LoVo (cell line): ENCODE measurements at regions not wholly inside any gene's neighbourhood (a gene's known extent, or its start where the extent isn't known, plus 50 kb on each side); places are given as distances from the start of the nearest gene placed in this dataset.
A peak's percentile ranks its signal among the peaks of the same experiment; 100 is the strongest.

ENCODE experiments used
- DNase-seq: peaks from one replicate; pipeline ENCODE4 v3.0.0-alpha.2; 2016; ENCODE audit warnings: low spot score

DNA sequence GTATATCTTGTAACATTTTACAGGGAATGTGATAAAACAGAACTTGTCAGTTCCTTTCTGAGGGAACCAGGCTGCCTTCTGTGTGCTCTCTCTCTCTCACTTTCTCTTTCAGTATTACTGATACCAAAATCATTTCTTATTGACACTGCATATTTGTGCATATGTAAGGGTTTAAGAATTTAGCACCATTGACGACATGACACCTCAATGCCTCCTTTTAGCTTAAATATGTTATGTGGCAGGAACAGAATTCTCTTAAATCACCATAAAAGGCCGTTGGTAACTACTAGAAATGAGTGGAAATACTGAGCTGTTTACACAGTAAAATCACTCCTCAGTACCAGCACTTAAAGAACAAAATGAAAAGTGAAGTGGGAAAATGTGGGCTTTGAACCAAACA lies 457.7 kb upstream of the SYT1 start:
- DNase-seq = no peak

DNA sequence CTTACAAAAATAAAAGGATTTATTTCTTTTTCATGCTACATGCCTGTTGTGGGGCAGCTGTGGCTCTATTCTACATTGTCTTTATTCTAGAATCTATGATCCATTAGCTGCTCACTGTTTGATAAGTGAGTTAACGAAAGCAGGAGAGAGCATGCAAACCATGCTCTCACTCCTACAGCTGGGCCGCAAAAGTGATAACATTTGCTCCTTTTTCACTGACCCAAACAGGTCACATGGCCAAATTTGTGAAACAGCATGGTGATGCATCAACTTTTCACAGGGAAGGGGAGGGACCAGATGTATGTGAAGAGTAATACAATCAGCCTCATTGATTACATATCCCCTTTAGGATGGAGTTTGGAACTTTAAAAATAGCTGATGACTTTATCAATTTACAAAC lies 456.9 kb upstream of the SYT1 start:
- no peak for DNase-seq

DNA sequence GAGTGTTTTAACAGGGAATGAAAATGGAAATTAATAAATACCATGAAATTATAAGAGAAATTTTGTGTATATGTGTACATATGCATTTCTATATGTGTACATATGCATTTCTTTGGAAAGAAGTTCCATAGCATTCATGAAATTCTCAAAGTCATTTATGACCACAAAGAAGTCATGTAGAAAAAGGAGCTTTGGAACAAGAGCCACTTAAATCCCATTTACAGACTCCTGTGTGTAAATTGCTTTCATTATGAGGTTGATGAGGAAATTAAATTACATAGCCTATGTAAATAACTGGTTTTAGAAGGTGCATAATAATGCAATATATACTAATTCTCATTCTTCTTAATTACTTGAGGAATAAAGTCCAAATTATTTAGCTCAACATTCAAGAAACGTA lies 450.5 kb upstream of the SYT1 start:
- DNase-seq = no peak

DNA sequence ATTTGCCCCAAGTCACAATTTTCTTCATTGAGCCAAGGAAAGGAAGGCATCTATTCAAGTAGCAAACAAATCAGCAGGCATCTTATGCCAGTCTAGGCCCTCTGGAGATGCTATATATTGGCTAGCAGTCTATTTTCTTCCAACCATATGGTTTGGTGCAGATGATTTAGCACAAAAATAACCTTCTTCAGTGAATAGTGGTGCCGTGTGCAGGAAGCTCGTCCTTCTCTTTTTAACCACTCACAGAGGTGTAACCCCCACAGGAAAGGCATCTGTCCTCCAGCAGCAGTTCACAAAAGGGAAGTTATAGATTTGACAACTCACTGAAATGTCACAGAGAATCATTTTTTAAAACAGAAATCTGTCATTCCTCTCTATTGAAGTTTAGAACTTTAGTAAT lies 445.7 kb upstream of the SYT1 start:
- DNase-seq = no peak

DNA sequence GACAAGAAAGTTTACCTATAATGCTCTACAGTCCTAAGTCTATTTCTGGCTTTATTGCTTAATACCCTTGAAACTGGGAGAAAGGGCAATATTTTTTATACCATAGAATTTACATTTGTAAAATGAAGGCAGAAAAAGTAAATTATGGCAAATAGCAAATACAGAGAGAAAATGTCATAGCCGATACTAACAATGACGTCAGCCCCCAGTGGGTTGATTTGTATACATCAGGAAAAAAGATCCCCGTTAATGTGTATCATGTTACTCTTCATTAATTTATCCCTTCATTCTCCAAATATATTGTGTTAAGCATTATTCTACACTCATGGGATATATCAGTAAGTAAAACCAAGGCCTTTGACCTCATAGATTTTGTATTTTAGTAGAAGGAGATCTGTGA lies 445.1 kb upstream of the SYT1 start:
- DNase-seq = no peak

DNA sequence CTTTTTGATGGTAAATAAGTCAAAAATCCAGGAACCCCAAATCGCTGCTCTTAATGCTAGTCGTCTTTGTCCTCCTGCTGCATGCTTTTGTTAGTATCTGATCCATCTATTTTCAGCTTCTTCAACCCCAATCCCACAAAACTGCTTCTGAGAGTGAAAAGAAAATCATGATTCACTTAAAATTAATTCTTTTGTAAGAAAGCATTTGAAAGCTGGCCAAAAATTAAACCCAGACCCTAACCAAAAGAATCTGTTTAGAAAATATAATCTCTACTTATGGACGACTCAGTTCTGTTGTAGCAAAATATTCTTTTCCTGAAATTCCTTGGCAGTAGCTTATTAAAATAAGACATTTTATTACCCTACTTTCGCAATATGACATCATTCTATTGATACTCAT lies 443.6 kb upstream of the SYT1 start:
- DNase-seq = no peak

DNA sequence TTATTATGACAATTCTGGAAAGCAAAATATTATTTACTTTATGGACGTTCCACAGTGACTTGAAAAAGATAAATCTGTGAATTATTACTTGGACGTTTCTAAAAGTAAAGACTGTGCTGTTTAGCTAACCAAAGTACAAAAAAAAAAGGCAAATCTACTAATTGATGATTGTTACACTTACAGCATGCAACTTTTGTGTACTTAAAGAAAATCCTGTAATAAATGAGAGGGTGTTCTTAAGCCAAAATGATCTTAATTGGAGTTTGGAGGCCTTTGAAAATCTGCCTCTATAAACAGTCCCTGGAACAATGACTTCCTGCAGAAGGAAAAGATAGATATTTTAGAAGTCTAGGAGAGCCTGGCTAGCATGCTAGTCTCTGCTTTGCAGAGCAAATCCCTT lies 434.0 kb upstream of the SYT1 start:
- DNase-seq = no peak

DNA sequence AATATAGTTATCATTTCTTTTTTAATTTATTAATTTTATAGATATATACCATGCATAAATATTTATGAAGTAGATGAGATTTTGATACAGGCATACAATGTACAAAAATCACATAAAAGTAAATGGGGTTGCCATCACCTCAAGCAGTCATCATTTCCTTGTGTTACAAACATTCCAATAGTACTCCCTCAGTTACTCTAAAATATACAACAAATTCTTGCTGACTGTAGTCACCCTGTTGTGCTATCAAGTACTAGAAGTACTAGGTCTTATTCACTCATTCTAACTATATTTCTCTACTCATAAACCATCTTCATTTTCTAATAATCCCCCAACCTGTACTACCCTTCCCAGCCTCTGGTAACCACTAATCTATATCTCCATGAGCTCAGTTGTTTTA lies 432.6 kb upstream of the SYT1 start:
- no peak for DNase-seq

DNA sequence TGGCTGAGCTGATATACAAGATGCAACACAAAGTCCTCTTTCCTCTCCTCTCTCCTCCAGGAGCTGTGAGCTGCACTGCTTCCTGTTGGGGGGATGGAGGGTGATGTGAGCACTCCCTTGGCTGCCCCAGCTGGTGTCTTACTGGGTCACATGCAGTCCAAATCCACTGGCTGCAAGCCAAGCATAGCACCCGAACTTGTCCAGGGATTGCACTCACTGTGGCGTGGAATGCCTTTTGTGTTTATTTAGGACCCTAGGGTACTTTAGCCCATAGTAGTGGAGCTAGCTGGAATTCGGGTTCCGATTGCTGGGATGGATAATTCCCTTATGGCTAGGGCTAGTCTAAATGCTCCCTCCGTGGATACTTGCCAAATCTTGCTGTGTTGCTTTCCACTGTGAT lies 424.9 kb upstream of the SYT1 start:
- no peak for DNase-seq

DNA sequence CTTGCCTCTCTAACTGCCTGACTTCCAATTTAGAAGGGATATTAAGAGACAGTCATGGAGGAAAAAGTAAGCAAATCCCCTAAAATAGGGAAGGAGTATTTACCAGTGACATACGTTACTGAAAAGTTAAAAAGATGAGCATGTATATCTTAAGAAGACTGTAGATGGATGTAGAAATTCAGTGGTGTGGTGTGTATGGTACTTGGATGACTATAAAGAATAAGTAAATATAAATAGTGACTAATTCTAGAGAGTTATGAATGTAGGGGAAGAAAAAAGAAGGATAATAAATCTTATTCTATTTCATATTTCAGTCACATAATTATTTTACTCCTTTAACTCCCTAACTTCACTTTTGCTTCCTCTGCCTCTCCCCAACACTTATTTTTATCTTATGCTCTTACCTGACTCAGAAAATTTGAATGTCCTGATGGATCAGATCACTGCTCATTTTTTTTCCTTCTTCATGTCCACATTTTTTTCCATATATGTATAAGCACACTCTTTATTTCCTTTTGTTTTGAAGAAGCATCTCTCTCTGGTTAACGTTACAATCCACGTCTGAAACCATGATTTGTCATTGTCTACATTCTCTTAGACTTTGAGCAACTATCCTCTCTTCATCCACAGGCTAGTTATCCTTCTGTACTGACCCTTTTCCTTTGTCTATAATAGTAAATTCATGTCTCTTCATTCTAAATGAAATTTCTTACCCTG lies 422.7 kb upstream of the SYT1 start:
- no peak for DNase-seq

DNA sequence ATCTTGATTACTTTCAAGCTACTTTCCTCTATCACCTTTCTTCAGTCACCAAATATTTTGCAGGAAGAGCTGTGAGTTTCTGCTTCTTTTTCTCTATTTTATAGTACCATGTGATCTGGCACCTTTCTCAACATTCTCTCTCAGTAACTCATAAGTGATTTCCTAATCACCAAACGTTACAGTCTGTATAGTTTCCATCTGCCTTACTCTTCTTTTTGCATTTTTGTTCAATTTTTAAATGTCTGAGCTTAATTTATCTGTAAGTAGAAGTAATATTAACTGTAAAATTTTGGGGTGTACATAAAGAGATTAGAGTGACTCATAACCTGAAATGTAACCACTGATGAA lies 422.1 kb upstream of the SYT1 start:
- DNase-seq = no peak

DNA sequence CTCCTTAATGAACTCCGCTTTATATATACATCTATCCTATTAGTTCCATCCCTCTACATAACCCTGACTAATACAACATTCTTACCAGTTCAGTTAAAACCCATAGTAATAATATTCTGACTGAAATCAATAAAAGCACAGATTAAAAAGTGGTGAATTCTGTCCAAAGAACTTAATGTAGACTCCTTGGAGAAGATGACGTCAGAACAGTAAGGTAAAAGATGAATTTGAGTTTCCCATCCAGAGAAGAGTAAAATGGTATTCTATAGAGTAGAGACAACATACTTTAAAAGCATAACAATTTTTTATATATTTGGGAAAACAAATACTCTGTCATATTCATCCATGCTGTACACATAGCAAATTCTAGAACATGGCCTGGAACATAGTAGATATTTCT lies 418.0 kb upstream of the SYT1 start:
- no peak for DNase-seq

DNA sequence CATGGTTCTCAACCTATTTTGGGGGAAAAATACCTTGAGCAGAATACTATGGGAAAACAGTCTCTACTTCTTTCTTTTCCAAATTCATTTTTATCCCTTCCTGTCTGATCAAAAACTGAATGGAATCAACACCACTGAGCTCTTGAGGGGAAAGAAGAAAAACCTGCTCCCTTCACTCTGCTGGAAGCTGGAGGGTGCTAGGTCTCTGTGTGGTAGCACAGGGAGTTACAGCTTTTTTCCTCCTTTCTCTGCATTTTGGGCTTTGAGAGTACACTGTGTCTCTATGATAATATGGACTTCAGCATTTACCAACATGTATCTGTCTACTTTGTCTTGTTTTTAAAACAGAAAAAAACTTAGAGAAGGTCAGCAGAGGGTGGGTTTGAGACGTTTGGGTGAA lies 417.2 kb upstream of the SYT1 start:
- no peak for DNase-seq

DNA sequence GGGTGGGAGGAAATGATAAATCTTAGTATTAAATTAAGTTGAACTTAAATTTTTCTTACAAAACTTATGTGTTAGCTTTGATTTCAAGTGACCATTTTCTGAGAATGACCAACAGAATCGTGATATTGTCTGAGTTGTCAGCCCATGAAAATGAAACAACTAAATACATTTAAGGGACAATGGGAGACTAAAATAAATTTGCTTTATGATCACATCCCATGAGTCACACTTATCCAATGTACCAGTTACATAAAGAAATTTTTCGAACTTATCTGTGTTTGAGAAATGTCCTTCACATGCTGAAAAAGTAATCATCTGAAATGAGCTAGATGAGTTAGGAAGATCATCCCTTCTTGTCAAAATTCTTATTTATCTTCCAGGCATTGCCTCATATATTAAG lies 415.9 kb upstream of the SYT1 start:
- DNase-seq = no peak

DNA sequence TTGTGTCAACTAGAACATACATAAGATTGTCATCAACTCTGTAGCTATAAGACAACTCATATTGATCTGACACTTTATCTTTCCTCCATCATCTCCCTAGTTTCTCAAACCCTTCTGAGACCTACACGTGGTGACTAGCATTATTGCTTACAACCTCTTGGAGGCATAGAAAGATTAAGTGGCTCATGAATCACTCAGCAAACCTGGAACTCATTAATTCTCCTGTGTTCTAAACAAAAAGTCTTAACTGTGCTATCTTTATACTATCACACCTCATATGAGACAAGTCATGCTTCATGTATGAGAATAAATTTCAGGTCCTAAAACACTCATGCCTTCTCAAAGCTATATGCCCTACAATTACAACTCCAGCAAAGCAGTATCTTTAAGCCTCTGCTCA lies 408.6 kb upstream of the SYT1 start:
- no peak for DNase-seq

DNA sequence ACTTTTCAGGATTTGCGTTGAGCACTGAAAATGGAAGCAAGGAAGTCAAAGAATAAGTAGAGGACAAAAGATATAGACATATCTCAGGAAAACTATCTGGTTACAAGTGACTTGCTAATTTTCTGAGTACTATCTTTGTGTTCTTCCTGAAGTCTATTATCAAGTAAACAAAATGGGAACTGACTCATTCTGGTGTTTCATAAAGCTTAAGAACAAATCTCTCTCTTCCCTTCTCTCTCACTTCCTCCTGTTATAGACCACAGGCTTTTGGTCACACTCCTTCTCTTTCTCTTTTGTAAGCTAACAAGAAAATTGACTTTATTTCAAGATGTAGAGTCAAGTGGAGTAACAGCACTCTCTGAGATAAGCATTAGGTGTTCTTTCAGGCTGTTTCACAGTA lies 406.6 kb upstream of the SYT1 start:
- DNase-seq = no peak

DNA sequence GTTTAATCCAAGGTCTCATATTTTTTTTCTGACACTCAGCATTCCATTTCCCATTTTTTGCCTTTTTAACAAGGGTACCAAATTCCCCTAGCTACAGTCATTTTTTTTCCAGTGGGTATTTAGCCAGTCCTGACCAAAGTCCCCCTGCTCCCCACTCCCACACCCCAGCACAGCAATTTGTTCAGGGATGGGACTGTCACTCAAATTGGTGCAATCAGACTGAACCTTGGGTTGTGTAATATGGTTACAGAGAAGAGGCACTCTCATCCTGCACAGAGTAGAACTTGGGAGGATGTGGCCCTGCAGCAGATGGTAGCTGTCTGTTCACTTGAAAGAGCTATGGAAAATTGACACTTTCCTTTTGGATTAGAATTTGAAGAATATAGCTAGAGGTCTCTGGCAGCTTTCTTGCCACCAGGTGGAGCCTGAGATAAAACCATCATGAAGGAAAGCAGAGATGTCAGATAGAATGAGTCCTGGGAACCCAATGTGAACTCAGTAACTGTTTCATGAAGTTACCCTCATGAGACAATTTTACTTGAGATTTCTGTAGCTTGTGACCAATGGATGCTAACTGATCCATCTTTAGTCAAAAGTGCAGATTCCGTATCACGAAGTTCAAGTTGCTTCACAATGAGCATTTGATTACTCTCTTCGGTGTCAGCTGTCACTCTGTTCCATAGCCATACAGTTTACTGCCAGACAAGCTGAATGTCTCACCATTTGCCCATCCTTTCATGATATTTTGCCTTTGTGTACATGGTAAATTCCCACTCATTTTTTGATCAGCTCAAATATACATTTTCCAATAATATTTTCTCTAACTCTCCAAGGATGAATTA lies 394.0 kb upstream of the SYT1 start:
- DNase-seq = peak; percentile 51

DNA sequence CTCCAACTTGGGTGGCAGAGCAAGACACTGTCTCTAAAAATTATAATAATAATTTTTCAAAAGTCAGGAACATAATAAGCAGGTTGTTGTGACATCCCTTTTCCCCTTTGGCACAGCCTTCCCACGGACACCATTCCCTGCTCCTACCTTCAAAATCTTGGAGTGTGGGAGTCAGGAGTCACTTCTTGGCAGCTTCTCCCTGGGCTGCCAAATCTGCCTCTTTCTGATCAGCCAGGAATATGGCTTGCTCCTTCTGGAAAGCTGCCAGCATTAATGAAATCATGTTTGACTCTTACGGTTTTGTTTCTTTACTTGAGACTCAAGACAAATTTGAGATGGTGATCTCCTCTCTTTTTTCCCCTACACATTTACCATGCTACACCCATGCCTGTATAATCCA lies 391.4 kb upstream of the SYT1 start:
- no peak for DNase-seq

DNA sequence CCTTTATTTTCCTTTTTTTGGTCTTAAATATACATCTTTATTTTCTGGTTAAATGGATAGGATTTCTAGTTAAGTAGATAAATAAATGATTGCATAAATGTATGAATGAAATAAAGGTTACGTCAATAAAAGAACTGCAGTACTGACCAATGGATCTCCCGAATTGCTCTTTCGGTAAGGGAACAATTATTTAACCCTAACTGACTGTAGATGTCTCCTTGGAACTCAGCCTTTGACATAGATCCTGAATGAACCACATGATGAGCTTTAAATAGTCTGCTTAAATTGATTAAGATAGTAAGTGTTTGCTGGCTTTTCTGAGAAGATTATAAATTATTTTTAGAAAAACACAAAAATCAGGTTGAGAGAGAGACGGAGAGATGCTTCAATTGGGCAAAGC lies 391.0 kb upstream of the SYT1 start:
- no peak for DNase-seq

DNA sequence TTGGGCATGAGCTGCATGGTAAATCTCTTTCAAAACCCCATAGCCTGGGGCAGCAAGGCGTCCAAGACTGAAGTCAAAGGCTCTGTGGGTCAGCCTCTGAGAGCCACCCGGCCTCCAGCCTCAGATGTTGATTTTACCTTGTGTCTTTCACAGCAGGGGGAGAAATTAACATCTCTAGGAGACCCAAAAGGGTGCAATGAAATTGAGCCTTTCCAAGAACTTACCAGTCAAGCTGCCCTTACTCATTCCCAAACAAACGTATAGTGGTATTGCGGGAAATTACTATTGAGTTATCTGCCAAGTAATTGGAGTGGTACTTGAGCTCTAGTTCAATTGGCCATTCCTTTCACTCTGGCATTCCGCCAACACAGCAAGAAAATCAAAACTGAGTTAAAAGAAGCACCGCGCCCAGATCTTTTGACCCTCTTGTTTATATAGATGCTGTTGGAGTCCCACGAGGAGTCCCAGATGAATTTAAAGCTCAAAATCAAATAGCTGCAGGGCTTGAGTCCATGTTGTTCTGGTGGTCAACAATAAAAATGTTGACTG lies 380.7 kb upstream of the SYT1 start:
- DNase-seq = no peak

DNA sequence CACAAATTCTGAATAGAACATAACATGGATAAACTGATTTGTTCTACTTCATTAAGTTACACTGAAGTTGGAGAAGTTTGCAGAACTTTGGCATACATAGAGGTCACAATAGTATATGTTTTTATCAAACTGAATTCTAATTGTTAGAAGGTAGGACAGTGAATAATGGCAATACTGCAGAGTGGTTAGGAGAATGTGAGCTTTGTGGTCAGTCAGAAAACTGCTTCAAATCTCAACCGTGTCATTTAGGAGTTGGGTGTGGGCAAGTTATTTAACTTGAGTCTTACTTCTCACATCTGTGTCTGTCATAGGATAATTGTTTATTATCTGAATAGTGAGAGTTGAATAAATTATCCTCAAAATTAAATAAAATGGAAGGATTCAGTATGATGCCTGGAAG lies 374.6 kb upstream of the SYT1 start:
- DNase-seq = no peak

DNA sequence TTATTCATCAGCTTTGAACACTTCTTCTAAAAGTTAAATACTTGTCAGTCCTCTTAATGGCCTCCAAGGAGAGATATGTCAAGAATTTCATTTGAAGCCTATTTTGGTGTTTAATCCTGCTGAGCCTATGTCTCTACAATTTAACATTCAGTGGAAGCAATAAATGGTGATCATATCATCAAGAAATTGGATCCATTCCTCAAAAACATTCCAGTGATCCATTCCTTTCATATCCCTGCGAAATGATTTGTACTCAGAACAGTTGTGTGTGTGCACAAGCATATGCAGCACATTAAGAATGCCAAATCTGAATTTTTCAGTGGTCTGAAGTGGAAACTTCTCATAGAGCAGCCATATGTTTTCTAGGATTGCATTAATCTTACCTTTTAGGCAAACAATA lies 373.7 kb upstream of the SYT1 start:
- no peak for DNase-seq

DNA sequence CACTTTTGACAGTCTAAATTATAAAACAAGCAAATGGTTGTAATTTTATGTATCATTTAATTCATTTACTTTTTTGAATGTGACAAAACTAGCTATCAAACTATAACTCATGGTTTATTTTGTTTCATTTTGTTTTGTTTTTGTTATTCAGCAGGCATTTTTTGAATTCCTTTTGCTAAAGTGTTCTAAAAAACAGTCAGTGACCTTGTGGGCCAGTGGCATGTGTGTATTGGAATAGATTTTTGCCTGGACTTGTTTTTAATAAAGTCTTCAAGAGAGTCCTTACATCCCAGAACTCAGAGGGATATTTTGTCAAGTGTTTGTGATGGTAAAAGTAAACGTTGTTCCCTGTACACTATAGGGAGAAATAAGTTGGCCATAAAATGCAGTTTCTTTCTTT lies 369.7 kb upstream of the SYT1 start:
- DNase-seq = no peak

DNA sequence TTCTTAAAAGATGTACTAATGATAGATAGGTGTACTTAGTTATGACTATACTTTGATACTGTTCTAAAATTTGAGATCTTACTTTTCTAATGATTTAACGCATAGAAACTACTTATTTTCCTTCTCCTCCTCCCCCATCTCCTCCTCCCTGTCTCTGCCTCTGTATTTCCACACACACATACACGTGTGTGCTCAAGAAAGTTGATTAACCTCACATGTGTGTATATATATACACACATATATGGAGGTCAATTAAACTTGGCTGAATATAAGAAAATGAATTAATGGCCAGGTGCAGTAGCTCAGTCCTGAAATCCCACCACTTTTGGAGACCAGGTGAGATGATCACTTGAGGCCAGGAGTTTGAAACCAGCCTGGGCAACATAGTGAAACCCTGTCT lies 362.7 kb upstream of the SYT1 start:
- no peak for DNase-seq
